ENCODE measurements at regions not wholly inside any gene's neighbourhood (a gene's known extent, or its start where the extent isn't known, plus 50 kb on each side); places are given as distances from the start of the nearest gene placed in this dataset.

- no peak for TF ChIP-seq USF1 (IDR thresholded peaks at IDR 0.05; ENCODE audit: borderline replicate concordance, extremely low read length, insufficient read depth, low read depth, low read length)
- no peak for TF ChIP-seq SRF (IDR thresholded peaks at IDR 0.05; ENCODE audit: low read depth in 2 of 2, low read length in 2 of 2)
- TF ChIP-seq MLLT1 (IDR thresholded peaks at IDR 0.05), result no peak
- no peak for TF ChIP-seq ZNF592 (IDR thresholded peaks at IDR 0.05)
Measured at GRCh38 chr5:3105581-3105980, 354.1 kb upstream of the IRX2 start (continued).

- no peak overlapping the region for H3K9ac ChIP-seq (ENCODE audit: control insufficient read depth, insufficient read depth, low read length)
- intact Hi-C loops (cut with micrococcal nuclease; ENCODE audit: unreplicated experiment) (no loop called here), in situ Hi-C loops (cut with MboI) (no loop called here)
- no peaks in the 10 kb centered on the region; the same call in 2 of the 3 replicates for H3K9me3 ChIP-seq (replicated peaks; ENCODE audit: control insufficient read depth, insufficient read depth, low read length)
- no peaks in the 10 kb centered on the region for H4K20me1 ChIP-seq (ENCODE audit: control insufficient read depth, insufficient read depth)
- no peaks in the 10 kb centered on the region for H3K27me3 ChIP-seq (replicated peaks in 1 of 2; ENCODE audit: control insufficient read depth in 2 of 2, insufficient read depth in 2 of 2, low read length in 1 of 2)
- TF ChIP-seq MTA3 (IDR thresholded peaks at IDR 0.05; ENCODE audit: borderline replicate concordance, low read length) (no peak), BCL11A (IDR thresholded peaks at IDR 0.05; ENCODE audit: low read depth, low read length) (no peak), CREB1 (IDR thresholded peaks at IDR 0.05; ENCODE audit: low read depth) (no peak), TCF7 (IDR thresholded peaks at IDR 0.05; ENCODE audit: borderline replicate concordance) (no peak), SUPT20H (IDR thresholded peaks at IDR 0.05; ENCODE audit: borderline replicate concordance, control insufficient read depth, low read depth, low read length) (no peak), ZBTB11 (CRISPR knock-in tag; IDR thresholded peaks at IDR 0.05) (no peak)
- SMC1A ChIA-PET (ENCODE audit: uncharacterized antibody, unreplicated experiment), result no interaction called here
- RAD21 ChIA-PET (ENCODE audit: unreplicated experiment), result no interaction called here
- H3K4me1 ChIP-seq (ENCODE audit: control insufficient read depth, insufficient read depth, low read length), result no peaks in the 10 kb centered on the region
- no peaks in the 10 kb centered on the region for H3K79me2 ChIP-seq (ENCODE audit: control insufficient read depth, insufficient read depth, low read length)
- DNase-seq (ENCODE audit: low read depth, low spot score), result no peak
- no peak for ATAC-seq
- no peak for FAIRE-seq
- CTCF ChIA-PET, result no interaction called here
- H2AFZ ChIP-seq (ENCODE audit: control insufficient read depth, low read depth, low read length), result no peak overlapping the region
- H3K27ac ChIP-seq (ENCODE audit: control insufficient read depth, insufficient read depth), result no peak overlapping the region
- 58% methylated on average over 3 of the region's 3 CpGs for WGBS (ENCODE audit: insufficient coverage, insufficient replicate concordance, low lambda C conversion rate, missing lambda C conversion rate)
- no peak overlapping the region for H3K4me3 ChIP-seq
- no peaks in the 10 kb centered on the region for H3K36me3 ChIP-seq (ENCODE audit: control insufficient read depth in 2 of 2, insufficient read depth in 2 of 2, low read length in 1 of 2)
- BruUV-seq (replicated peaks), result no TSS peak
- no peak overlapping the region for H3K4me2 ChIP-seq (ENCODE audit: control insufficient read depth, insufficient read depth)
- POLR2A ChIA-PET, result no interaction called here
Measured at GRCh38 chr5:3105172-3105571, 353.7 kb upstream of the IRX2 start.
